Endothelial cell (in vitro differentiated cells): ENCODE measurements at regions not wholly inside any gene's neighbourhood (a gene's known extent, or its start where the extent isn't known, plus 50 kb on each side); places are given as distances from the start of the nearest gene placed in this dataset.

Experiments
- DNase-seq: peaks from one replicate; pipeline ENCODE4 v3.0.0; 2021; ENCODE audit warnings: low spot score
- H3K27ac Mint-ChIP-seq: one replicate; pipeline ENCODE4 v1.8.0; 2021; ENCODE audit warnings: mixed read lengths, inconsistent platforms; ENCODE audit not compliant: unreplicated experiment
- H3K27me3 Mint-ChIP-seq: one replicate; pipeline ENCODE4 v1.8.0; 2021; ENCODE audit warnings: mild to moderate bottlenecking, moderate library complexity, mixed read lengths, inconsistent platforms; ENCODE audit not compliant: unreplicated experiment
- H3K36me3 Mint-ChIP-seq: one replicate; pipeline ENCODE4 v1.8.0; 2021; ENCODE audit warnings: mild to moderate bottlenecking, low read depth, mixed read lengths, inconsistent platforms; ENCODE audit not compliant: unreplicated experiment
- H3K4me1 Mint-ChIP-seq: one replicate; pipeline ENCODE4 v1.8.0; 2021; ENCODE audit warnings: mild to moderate bottlenecking, mixed read lengths, inconsistent platforms; ENCODE audit not compliant: unreplicated experiment
- H3K4me3 Mint-ChIP-seq: one replicate; pipeline ENCODE4 v1.8.0; 2021; ENCODE audit warnings: mild to moderate bottlenecking, mixed read lengths, inconsistent platforms; ENCODE audit not compliant: unreplicated experiment
- H3K9me3 Mint-ChIP-seq: one replicate; pipeline ENCODE4 v1.8.0; 2021; ENCODE audit warnings: mixed read lengths, inconsistent platforms; ENCODE audit not compliant: unreplicated experiment
- TF ChIP-seq, protein P1 (sequence below): fragments of 200-600 bp; sonication (generic); IDR thresholded peaks from one replicate; pipeline ENCODE4 v1.5.0; 2021; ENCODE audit warnings: antibody characterized with exemption; ENCODE audit not compliant: unreplicated experiment

DNA sequence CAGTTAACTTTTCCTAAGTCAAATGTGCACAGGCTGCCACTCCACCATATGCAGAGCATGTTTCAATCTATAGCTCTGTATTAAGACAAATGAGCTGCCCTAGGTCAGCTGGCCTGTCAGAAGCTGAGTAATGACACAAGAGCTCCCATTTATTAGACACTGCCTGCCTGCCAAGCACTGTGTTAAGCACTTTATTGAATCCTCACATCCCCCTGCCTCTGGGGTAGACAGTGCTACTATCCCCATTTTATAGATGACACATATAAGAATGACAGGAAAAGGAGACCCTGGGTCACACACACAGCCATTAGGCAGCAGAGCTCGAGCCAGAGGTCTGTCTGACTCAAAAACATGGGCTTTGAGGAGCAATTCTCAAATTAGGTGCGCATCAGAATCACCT, 179.8 kb upstream of the PDE1C start:
- H3K9me3 Mint-ChIP-seq = no peaks in the 10 kb centered on the region
- H3K4me3 Mint-ChIP-seq = no peak overlapping the region
- no peaks in the 10 kb centered on the region for H3K36me3 Mint-ChIP-seq
- no peaks in the 10 kb centered on the region for H3K27me3 Mint-ChIP-seq
- H3K27ac Mint-ChIP-seq = no peak overlapping the region
- H3K4me1 Mint-ChIP-seq = no peaks in the 10 kb centered on the region
- TF ChIP-seq, protein P1, sequence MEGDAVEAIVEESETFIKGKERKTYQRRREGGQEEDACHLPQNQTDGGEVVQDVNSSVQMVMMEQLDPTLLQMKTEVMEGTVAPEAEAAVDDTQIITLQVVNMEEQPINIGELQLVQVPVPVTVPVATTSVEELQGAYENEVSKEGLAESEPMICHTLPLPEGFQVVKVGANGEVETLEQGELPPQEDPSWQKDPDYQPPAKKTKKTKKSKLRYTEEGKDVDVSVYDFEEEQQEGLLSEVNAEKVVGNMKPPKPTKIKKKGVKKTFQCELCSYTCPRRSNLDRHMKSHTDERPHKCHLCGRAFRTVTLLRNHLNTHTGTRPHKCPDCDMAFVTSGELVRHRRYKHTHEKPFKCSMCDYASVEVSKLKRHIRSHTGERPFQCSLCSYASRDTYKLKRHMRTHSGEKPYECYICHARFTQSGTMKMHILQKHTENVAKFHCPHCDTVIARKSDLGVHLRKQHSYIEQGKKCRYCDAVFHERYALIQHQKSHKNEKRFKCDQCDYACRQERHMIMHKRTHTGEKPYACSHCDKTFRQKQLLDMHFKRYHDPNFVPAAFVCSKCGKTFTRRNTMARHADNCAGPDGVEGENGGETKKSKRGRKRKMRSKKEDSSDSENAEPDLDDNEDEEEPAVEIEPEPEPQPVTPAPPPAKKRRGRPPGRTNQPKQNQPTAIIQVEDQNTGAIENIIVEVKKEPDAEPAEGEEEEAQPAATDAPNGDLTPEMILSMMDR = no peak
- DNase-seq = no peak

- H3K9me3 Mint-ChIP-seq = no peaks in the 10 kb centered on the region
- H3K36me3 Mint-ChIP-seq = no peaks in the 10 kb centered on the region
- H3K27ac Mint-ChIP-seq = no peak overlapping the region
- TF ChIP-seq, protein P1 = no peak
- no peak overlapping the region for H3K4me3 Mint-ChIP-seq
- no peaks in the 10 kb centered on the region for H3K27me3 Mint-ChIP-seq
- no peak for DNase-seq
- H3K4me1 Mint-ChIP-seq = no peaks in the 10 kb centered on the region
Observed at GRCh38 chr7:32248522-32248921, 178.3 kb upstream of the PDE1C start.

DNA sequence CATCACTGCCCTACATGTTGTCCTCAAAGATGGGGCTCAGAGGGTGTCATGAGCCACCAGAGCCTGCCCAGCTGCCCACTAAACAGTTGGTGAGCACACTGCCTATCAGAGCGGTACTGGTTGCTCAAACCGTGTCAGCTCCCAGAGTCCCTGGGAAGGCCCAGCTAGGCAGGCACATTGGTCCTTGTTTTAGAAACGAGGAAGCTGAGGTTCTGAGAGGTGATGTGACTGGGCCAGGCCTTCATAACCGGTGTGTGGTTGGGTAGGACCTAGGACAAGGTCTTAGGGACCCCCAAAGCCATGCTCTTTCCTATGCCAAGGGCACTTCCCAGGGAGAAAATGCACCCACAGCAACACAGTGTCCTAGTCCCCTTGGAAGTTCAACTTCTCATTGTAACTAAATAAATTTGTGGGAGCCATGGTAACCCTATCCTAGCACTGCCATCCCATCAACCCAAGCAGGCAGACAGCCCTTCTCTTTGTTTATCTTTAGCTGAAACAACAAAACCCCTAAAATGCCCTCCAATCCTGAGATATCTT, 174.7 kb upstream of the PDE1C start:
- DNase-seq = no peak
- no peak overlapping the region for H3K4me3 Mint-ChIP-seq
- no peaks in the 10 kb centered on the region for H3K27me3 Mint-ChIP-seq
- H3K36me3 Mint-ChIP-seq = no peaks in the 10 kb centered on the region
- H3K27ac Mint-ChIP-seq = no peak overlapping the region
- no peaks in the 10 kb centered on the region for H3K9me3 Mint-ChIP-seq
- TF ChIP-seq, protein P1 = no peak
- no peaks in the 10 kb centered on the region for H3K4me1 Mint-ChIP-seq

DNA sequence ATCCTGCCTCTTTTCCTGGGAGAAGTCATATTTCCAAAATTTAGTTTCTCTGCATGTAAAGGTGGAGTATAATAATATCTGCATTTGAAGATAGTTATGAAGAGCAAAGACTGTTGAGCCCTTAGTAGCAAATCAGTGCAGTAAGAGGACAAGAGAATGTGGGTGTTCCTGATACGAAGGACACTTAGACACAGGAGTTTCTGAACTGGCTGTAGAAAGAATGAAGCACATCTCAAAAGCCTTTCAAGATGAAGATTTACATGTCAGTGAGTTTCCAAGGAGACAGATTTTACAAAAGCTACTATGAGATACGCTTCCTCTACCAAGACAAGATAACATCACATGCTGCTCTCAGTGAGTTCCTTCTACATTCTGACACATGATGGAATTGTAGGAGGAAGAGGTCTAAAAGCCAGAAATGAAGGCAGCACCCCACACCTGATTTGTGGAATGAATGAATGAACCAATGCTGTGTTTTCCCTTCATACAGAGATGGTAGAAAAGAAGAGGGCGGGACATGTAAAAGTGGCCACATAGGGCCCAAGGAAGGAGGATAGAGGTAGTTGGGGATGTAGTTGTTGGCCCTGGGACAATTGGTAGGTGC, 173.6 kb upstream of the PDE1C start:
- Mint-ChIP-seq H3K27ac (no peak overlapping the region), H3K4me1 (peaks cover 1% of the 10 kb centered on the region), H3K9me3 (no peaks in the 10 kb centered on the region), H3K4me3 (no peak overlapping the region), H3K36me3 (no peaks in the 10 kb centered on the region), H3K27me3 (no peaks in the 10 kb centered on the region)
- no peak for DNase-seq
- TF ChIP-seq, protein P1 = no peak

GRCh38 chr7:32242436-32242835, 172.2 kb upstream of the PDE1C start:
- H3K36me3 Mint-ChIP-seq = no peaks in the 10 kb centered on the region
- no peaks in the 10 kb centered on the region for H3K9me3 Mint-ChIP-seq
- H3K27me3 Mint-ChIP-seq = no peaks in the 10 kb centered on the region
- H3K4me1 Mint-ChIP-seq = peaks cover 7% of the 10 kb centered on the region
- TF ChIP-seq, protein P1 = no peak
- no peak overlapping the region for H3K27ac Mint-ChIP-seq
- DNase-seq = no peak
- no peak overlapping the region for H3K4me3 Mint-ChIP-seq
